ENCODE measurements at regions not wholly inside any gene's neighbourhood (a gene's known extent, or its start where the extent isn't known, plus 50 kb on each side); places are given as distances from the start of the nearest gene placed in this dataset.
"Not testable (repeated sequence)": the region's sequence is repeated elsewhere in the genome, so short reads cannot be mapped to it uniquely, and the experiment has no call there.

GRCh38 chr2:8592736-8593135 lies 89.1 kb upstream of the ID2 start:
- no peak for DNase-seq

DNA sequence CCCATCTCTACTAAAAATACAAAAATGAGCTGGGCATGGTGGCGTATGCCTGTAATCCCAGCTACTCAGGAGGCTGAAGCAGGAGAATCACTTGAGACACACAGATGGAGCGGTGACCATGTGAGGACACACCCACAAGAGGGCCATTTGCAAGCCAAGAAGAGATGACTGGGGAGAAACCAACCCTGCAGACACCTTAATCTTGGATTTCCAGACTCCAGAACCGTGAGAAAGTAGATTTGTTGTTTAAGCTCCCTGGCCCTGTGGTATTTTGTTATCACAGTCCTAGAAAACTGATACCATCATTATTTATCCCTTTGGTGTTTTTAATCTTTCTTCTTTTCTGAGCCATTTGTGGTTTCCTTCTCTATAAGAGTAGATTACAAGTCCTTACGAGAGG lies 88.6 kb upstream of the ID2 start:
- DNase-seq = no peak

- DNase-seq = no peak
These were observed 87.0 kb upstream of the ID2 start for GRCh38 chr2:8594731-8595427.

DNA sequence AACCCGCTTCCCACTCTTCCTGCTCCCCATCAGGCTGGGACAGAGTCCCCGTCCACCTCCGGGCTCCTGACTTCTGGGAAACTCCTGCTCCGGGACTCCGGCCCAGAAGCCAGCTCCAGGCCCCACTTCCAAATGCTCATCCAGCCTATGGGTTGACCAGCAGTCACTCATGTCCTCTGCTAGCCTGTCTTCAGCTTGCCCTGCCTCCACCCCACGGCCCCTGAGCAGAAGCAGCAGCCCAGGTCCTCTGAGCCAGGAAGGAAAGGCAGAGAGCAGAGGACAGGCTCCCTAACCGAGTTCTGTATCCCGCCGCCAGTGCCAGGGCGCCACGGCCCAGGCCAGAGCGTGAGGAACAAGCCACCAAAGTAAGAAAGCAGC lies 86.4 kb upstream of the ID2 start:
- DNase-seq = no peak

GRCh38 chr2:8595811-8596600 lies 85.8 kb upstream of the ID2 start:
- no peak for DNase-seq

DNA sequence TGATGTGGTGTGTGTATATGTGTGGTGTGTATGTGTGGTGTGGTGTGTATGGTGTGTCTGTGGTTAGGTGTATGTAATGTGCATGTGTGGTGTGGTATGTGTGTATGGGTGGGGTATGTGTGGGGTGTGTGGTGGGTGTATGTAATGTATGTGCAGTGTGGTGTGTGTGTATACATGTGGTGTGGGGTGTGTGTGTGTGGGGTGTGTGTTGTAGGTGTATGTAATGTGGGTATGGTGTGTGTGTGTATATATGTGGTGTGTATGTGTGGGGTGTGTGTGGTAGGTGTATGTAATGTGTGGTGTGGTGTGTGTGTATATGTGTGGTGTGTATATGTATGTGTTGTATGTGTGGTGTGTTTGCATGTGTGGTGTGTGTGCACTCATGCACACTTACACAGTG lies 84.8 kb upstream of the ID2 start:
- DNase-seq = no peak

DNA sequence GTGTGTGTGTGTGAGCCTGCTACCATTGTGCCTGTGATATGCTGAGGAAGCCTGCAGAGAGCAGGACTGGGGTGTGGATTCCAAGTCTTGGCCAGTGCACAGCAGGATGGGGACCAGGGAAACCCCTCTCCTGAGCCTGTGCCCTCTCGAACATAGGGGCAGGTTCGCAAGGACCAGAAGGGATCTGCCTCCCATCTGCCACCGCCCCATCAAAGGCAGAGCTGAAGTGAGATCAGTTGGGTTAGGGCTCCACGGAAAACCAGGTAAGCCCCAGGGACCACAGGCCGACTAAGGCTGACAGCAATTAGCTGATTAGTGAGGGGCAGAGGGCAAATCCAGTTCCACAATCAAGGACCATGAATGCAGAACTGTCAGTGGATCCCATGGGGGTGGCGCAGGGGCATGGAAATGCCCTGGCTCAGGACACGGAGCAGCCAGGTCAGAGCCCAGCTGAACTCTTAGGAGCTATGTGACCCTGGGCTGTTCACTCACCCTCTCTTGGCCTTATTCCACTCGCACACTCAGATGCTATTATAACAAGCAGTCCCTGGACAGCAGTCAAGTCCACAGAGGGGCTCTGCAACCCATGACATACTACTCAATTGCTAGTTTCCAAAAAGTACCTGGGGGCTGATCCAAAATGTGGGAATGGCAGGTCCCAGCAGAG lies 84.2 kb upstream of the ID2 start:
- DNase-seq = no peak

GRCh38 chr2:8598295-8599165 lies 83.3 kb upstream of the ID2 start:
- no peak for DNase-seq

- DNase-seq = no peak
These were observed 82.2 kb upstream of the ID2 start for GRCh38 chr2:8599421-8600242.

- DNase-seq = no peak
These were observed 81.4 kb upstream of the ID2 start for GRCh38 chr2:8600456-8600855.

DNA sequence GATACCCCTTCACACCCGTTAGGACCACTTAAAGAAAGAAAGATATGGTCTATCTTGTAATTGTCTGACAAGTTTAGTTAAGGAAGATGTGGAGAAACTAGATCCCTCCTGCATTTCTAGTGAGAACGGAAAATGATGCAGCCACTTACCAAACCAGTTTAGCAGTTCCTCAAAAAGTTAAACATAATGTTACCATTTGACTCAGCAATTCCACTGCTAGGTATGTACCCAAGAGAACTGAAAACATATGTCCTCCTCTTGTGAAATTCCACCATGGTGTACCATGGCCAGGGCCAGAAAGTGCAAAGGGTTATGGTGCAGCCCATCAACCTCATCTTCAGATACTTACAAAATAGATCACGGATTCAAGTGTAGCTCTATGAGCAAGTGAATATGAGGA lies 79.0 kb upstream of the ID2 start:
- DNase-seq = no peak

DNA sequence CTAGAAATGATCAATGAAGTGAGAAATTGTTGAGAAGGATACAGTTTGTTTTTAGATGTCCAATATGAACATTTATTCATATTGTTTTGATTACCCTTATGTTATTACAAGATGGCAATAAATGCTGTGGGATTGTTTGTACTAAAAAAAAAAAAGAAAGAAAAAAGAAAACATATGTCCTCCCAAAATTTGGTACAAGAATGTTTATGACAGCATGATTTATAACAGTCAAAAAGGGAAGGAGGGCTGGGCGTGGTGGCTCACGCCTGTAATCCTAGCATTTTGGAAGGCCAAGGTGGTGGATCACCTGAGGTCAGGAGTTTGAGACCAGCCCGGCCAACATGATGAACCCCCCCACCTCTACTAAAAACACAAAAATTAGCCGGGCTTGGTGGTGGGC lies 78.5 kb upstream of the ID2 start:
- DNase-seq = not testable (repeated sequence)

DNA sequence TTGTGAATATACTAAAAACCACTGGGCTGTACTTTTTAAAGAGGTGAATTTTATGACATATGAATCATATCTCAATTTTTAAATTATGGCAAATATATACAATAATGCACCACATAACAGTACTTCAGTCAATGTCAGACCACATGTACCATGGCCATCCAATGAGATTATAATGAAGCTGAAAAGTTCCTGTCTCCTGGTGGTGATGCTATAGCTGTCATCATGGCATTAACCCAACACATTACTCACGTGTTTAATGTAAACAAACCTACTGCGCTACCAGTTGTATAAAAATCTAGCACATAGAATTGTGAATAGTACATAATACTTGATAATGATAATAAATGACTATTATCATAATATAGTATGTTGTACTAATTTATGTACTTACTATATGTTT lies 77.6 kb upstream of the ID2 start:
- DNase-seq = no peak

DNA sequence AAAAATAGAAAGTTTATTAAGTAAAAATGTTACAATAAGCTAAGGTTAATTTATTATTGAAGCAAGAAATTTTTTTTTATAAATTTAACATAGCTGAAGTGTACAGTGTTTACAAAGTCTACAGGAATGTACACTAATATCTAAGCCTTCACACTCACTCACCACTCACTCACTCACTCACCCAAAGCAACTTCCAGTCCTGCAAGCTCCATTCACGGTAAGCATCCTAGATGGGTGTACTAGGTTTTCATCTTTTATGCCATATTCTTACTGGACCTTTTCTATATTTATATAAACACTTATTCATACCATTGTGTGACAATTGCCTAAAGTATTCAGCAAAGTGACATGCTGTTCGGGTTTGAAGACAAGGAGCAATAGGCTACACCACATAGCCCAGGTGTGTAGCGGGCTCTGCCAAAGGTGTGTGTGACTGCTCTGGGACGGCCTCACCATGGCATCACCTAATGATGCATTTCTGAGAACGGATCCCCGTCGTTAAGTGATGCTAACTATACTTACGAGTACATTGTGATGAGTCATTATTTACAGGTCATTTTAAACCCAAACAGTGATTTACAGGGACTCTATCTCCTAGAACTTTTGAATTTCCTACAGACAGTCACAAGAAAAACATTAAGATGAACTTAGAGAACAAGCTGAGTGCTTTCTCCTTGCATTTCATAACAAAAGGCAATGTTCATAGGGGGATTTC lies 76.3 kb upstream of the ID2 start:
- no peak for DNase-seq

- no peak for DNase-seq
These were observed 75.6 kb upstream of the ID2 start for GRCh38 chr2:8606226-8606625.

GRCh38 chr2:8606649-8607550 lies 75.0 kb upstream of the ID2 start:
- DNase-seq = no peak

- DNase-seq = no peak
These were observed 74.2 kb upstream of the ID2 start for GRCh38 chr2:8607606-8608005.

DNA sequence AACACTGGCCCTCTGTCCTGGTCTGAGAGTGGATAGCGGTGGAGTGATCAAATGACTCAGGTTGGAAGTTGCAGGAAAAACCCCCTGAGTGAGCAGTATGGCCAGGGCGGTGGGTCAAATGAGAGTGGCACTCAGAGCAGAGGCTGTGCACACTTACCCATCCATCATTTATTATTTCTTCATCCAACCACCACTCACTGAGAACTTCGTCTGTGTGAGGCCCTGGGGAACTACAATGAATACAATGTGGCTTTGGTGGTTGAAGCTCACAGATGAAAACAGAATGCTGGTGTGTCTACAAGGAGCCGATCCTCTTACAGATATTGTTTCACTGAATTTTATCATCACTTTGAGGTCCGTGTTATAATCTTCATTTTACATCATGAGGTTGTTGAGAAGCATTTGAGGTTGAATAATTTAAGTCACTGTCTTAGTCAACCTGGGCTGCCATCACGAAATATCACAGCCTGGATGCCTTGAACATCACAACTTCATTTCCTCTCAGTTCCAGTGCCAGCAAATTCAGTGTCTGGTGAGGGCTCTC lies 73.4 kb upstream of the ID2 start:
- peak; percentile 16 for DNase-seq

DNA sequence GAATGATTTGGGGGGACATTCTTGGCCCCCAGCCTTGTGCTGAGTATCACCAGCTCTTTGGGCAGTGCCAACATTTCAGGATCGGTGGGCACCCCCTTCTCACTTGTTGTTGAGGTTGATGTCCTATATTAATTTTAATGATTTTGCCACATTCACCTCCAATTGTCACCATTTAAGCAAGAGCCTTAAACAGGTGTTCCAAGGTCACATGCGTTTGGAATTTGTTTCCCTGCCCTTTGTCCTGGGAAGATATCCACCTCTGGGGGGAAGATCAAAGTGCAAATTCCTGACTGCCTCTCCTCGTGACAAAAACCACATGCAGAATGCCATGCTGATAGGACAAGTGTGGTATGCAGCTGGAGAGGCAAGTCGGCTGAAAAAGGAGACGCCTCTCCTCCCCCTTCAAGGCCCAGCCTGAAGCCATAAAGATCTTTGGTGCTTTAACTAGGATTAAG lies 72.5 kb upstream of the ID2 start:
- DNase-seq = no peak

DNA sequence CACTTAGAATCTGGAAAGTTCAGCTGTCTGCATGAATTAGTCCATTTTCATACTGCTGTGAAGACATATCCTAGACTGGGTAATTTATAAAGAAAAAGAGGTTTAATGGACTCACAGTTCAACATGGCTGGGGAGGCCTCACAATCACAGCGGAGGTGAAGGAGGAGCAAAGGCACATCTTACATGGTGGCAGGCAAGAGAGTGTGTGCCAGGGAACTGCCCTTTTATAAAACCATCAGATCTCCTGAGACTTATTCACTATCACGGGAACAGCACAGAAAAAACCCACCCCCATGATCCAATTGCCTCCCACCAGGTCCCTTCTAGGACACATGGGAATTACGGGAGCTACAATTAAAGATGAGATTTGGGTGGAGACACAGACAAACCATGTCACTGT lies 71.1 kb upstream of the ID2 start:
- DNase-seq = not testable (repeated sequence)

All from CD4-positive, alpha-beta T cell treated with Interleukin-10 for 1 hour (primary cell).